SK-N-SH treated with all-trans-retinoic acid at 6 μM for 48 hours (cell line): ENCODE measurements at regions not wholly inside any gene's neighbourhood (a gene's known extent, or its start where the extent isn't known, plus 50 kb on each side); places are given as distances from the start of the nearest gene placed in this dataset.

Source experiments
- ATAC-seq: fragments of 200-7000 bp; cut with Tn5 transposase; 3 replicates; pipeline ENCODE4 v1.9.1; 2020; ENCODE audit warnings: mild to moderate bottlenecking, moderate library complexity
- ARNTL ChIP-seq: fragments of 450-650 bp; formaldehyde crosslinking; IDR thresholded peaks from 2 replicates; pipeline ENCODE4 v1.5.0; 2020; ENCODE audit warnings: low read depth, mild to moderate bottlenecking, moderate library complexity, borderline replicate concordance
- BACH2 ChIP-seq: fragments of 250-450 bp; sonication (Bioruptor Pico); IDR thresholded peaks from 2 replicates; pipeline ENCODE4 v1.9.0; 2021; ENCODE audit warnings: mild to moderate bottlenecking, borderline replicate concordance
- CSDC2 ChIP-seq: fragments of 250-450 bp; sonication (Bioruptor Pico); IDR thresholded peaks from 2 replicates; pipeline ENCODE4 v1.5.0; 2020; ENCODE audit warnings: mild to moderate bottlenecking, moderate library complexity
- ESRRG ChIP-seq: fragments of 250-450 bp; sonication (Bioruptor Pico); IDR thresholded peaks from 2 replicates; pipeline ENCODE4 v1.6.1; 2021; ENCODE audit warnings: mild to moderate bottlenecking
- ISL1 ChIP-seq: fragments of 250-450 bp; sonication (Bioruptor Pico); IDR thresholded peaks from 2 replicates; pipeline ENCODE4 v2.1.2; 2022; ENCODE audit warnings: mild to moderate bottlenecking, moderate library complexity
- OSR1 ChIP-seq: fragments of 250-450 bp; sonication (Bioruptor Pico); IDR thresholded peaks from 2 replicates; pipeline ENCODE4 v1.8.0; 2022; ENCODE audit warnings: moderate library complexity, mild to moderate bottlenecking, inconsistent platforms
- PPARA ChIP-seq: fragments of 250-450 bp; sonication (Bioruptor Pico); IDR thresholded peaks from 2 replicates; pipeline ENCODE4 v1.5.0; 2020; ENCODE audit warnings: mild to moderate bottlenecking, borderline replicate concordance
- RARB ChIP-seq: fragments of 250-450 bp; sonication (Bioruptor Pico); IDR thresholded peaks from 2 replicates; pipeline ENCODE4 v1.8.0; 2021; ENCODE audit warnings: mild to moderate bottlenecking, moderate library complexity
- TCF4 ChIP-seq: fragments of 250-450 bp; sonication (Bioruptor Pico); IDR thresholded peaks from 2 replicates; pipeline ENCODE4 v1.8.0; 2021; ENCODE audit warnings: mild to moderate bottlenecking, moderate library complexity, borderline replicate concordance
- TOX ChIP-seq: fragments of 250-450 bp; sonication (Bioruptor Pico); IDR thresholded peaks from 2 replicates; pipeline ENCODE4 v1.8.0; 2021; ENCODE audit warnings: mild to moderate bottlenecking, moderate library complexity, borderline replicate concordance
- ZC3H10 ChIP-seq: fragments of 250-450 bp; sonication (Bioruptor Pico); IDR thresholded peaks from 2 replicates; pipeline ENCODE4 v1.5.1; 2021; ENCODE audit warnings: mild to moderate bottlenecking, moderate library complexity
- ZFP3 ChIP-seq: fragments of 250-450 bp; sonication (Bioruptor Pico); IDR thresholded peaks from 2 replicates; pipeline ENCODE4 v1.5.0; 2020; ENCODE audit warnings: mild to moderate bottlenecking, moderate library complexity
- ZFP30 ChIP-seq: fragments of 450-650 bp; formaldehyde crosslinking; IDR thresholded peaks from 2 replicates; pipeline ENCODE4 v1.5.0; 2022; ENCODE audit warnings: mild to moderate bottlenecking, moderate library complexity
- ZNF565 ChIP-seq: fragments of 450-650 bp; formaldehyde crosslinking; conservative IDR thresholded peaks from 2 replicates; pipeline ENCODE4 v1.5.0; 2020; ENCODE audit warnings: low read depth, mild to moderate bottlenecking, moderate library complexity
- ZNF70 ChIP-seq: fragments of 450-650 bp; formaldehyde crosslinking; IDR thresholded peaks from 2 replicates; pipeline ENCODE4 v1.5.0; 2020; ENCODE audit warnings: mild to moderate bottlenecking, moderate library complexity
- ZNF8 ChIP-seq: fragments of 450-650 bp; formaldehyde crosslinking; IDR thresholded peaks from 2 replicates; pipeline ENCODE4 v1.5.0; 2020; ENCODE audit warnings: mild to moderate bottlenecking, moderate library complexity
- TF ChIP-seq, protein P1 (sequence below): fragments of 250-450 bp; sonication (Bioruptor Pico); IDR thresholded peaks from 2 replicates; pipeline ENCODE4 v1.8.0; 2021; ENCODE audit warnings: low read depth, mild to moderate bottlenecking, moderate library complexity, borderline replicate concordance
- TF ChIP-seq, protein P2 (sequence below): fragments of 250-450 bp; sonication (Bioruptor Pico); IDR thresholded peaks from 2 replicates; pipeline ENCODE4 v1.5.0; 2020; ENCODE audit warnings: mild to moderate bottlenecking, moderate library complexity
- TF ChIP-seq, protein P3 (sequence below): fragments of 250-450 bp; sonication (Bioruptor Pico); IDR thresholded peaks from 2 replicates; pipeline ENCODE4 v1.5.1; 2021; ENCODE audit warnings: mild to moderate bottlenecking, moderate library complexity
- TF ChIP-seq, protein P4 (sequence below): fragments of 250-450 bp; sonication (Bioruptor Pico); IDR thresholded peaks from 2 replicates; pipeline ENCODE4 v1.5.1; 2020; ENCODE audit warnings: low read depth, mild to moderate bottlenecking, moderate library complexity
- TF ChIP-seq, protein P5 (sequence below): fragments of 250-450 bp; sonication (Bioruptor Pico); IDR thresholded peaks from 2 replicates; pipeline ENCODE4 v1.8.0; 2020; ENCODE audit warnings: mild to moderate bottlenecking, moderate library complexity, borderline replicate concordance

DNA sequence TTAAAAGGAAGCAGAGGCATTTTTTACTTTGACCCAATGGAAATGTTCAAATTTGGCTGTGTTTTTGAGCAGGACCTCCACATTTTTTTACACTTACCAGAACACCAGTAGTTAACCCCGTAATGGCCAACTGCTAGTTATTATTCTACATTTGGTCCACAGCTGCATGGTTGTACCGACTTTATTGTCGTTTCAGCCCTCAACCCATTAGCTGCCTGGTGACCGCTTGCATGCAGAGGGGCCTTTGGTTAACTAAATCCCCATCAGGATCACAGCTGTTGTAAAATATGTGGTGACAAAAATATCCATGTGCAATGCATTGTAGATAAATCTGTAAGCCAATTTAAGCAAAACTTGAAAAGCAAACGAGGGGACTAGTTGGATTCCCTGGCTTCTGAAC, 342.2 kb upstream of the MEOX2 start:
- TF ChIP-seq ARNTL (CRISPR knock-in tag) = no peak
- TF ChIP-seq ZC3H10 (CRISPR knock-in tag) = no peak
- TF ChIP-seq, protein P1, sequence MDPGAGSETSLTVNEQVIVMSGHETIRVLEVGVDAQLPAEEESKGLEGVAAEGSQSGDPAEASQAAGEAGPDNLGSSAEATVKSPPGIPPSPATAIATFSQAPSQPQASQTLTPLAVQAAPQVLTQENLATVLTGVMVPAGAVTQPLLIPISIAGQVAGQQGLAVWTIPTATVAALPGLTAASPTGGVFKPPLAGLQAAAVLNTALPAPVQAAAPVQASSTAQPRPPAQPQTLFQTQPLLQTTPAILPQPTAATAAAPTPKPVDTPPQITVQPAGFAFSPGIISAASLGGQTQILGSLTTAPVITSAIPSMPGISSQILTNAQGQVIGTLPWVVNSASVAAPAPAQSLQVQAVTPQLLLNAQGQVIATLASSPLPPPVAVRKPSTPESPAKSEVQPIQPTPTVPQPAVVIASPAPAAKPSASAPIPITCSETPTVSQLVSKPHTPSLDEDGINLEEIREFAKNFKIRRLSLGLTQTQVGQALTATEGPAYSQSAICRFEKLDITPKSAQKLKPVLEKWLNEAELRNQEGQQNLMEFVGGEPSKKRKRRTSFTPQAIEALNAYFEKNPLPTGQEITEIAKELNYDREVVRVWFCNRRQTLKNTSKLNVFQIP (CRISPR knock-in tag) = no peak
- no peak for TF ChIP-seq PPARA (CRISPR knock-in tag)
- no peak for TF ChIP-seq CSDC2
- TF ChIP-seq, protein P2, sequence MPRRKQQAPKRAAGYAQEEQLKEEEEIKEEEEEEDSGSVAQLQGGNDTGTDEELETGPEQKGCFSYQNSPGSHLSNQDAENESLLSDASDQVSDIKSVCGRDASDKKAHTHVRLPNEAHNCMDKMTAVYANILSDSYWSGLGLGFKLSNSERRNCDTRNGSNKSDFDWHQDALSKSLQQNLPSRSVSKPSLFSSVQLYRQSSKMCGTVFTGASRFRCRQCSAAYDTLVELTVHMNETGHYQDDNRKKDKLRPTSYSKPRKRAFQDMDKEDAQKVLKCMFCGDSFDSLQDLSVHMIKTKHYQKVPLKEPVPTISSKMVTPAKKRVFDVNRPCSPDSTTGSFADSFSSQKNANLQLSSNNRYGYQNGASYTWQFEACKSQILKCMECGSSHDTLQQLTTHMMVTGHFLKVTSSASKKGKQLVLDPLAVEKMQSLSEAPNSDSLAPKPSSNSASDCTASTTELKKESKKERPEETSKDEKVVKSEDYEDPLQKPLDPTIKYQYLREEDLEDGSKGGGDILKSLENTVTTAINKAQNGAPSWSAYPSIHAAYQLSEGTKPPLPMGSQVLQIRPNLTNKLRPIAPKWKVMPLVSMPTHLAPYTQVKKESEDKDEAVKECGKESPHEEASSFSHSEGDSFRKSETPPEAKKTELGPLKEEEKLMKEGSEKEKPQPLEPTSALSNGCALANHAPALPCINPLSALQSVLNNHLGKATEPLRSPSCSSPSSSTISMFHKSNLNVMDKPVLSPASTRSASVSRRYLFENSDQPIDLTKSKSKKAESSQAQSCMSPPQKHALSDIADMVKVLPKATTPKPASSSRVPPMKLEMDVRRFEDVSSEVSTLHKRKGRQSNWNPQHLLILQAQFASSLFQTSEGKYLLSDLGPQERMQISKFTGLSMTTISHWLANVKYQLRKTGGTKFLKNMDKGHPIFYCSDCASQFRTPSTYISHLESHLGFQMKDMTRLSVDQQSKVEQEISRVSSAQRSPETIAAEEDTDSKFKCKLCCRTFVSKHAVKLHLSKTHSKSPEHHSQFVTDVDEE (CRISPR knock-in tag) = no peak
- no peak for TF ChIP-seq TCF4 (CRISPR knock-in tag)
- TF ChIP-seq ZNF565 (CRISPR knock-in tag) = no peak
- no peak for TF ChIP-seq BACH2 (CRISPR knock-in tag)
- TF ChIP-seq OSR1 (CRISPR knock-in tag) = no peak
- TF ChIP-seq, protein P3, sequence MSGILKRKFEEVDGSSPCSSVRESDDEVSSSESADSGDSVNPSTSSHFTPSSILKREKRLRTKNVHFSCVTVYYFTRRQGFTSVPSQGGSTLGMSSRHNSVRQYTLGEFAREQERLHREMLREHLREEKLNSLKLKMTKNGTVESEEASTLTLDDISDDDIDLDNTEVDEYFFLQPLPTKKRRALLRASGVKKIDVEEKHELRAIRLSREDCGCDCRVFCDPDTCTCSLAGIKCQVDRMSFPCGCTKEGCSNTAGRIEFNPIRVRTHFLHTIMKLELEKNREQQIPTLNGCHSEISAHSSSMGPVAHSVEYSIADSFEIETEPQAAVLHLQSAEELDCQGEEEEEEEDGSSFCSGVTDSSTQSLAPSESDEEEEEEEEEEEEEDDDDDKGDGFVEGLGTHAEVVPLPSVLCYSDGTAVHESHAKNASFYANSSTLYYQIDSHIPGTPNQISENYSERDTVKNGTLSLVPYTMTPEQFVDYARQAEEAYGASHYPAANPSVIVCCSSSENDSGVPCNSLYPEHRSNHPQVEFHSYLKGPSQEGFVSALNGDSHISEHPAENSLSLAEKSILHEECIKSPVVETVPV = no peak
- TF ChIP-seq ZFP3 (CRISPR knock-in tag) = no peak
- no peak for TF ChIP-seq ISL1 (CRISPR knock-in tag)
- ATAC-seq = no peak

DNA sequence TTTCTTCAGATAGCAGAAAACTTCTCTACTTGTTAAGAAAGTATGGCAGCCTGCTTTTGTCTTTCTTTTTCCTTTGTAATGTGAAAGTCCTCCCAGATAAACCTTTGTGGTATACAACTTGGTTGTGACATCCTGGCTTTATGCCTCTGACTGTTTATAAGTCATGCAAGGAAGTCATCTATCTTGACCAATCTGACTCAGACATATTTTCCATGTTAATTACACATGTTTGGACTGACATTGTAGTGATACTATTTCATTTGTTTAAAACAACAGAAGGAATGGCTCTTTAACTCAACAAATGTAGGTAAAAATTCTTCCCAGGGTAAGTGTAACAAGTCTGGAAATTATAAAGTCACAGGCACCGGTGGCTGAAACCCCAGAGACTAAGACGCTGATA, 341.6 kb upstream of the MEOX2 start:
- TF ChIP-seq, protein P1 (CRISPR knock-in tag) = no peak
- TF ChIP-seq, protein P4, sequence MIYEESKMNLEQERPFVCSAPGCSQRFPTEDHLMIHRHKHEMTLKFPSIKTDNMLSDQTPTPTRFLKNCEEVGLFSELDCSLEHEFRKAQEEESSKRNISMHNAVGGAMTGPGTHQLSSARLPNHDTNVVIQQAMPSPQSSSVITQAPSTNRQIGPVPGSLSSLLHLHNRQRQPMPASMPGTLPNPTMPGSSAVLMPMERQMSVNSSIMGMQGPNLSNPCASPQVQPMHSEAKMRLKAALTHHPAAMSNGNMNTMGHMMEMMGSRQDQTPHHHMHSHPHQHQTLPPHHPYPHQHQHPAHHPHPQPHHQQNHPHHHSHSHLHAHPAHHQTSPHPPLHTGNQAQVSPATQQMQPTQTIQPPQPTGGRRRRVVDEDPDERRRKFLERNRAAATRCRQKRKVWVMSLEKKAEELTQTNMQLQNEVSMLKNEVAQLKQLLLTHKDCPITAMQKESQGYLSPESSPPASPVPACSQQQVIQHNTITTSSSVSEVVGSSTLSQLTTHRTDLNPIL (CRISPR knock-in tag) = no peak
- TF ChIP-seq, protein P2 (CRISPR knock-in tag) = no peak
- TF ChIP-seq CSDC2 (no peak), ZNF8 (CRISPR knock-in tag) (no peak), ZC3H10 (CRISPR knock-in tag) (no peak), ARNTL (CRISPR knock-in tag) (no peak), BACH2 (CRISPR knock-in tag) (no peak), ZFP30 (CRISPR knock-in tag) (no peak), ISL1 (CRISPR knock-in tag) (no peak), ZNF70 (CRISPR knock-in tag) (no peak), RARB (CRISPR knock-in tag) (no peak), ZFP3 (CRISPR knock-in tag) (no peak), ESRRG (CRISPR knock-in tag) (no peak), OSR1 (CRISPR knock-in tag) (no peak), TOX (CRISPR knock-in tag) (no peak)
- TF ChIP-seq, protein P5, sequence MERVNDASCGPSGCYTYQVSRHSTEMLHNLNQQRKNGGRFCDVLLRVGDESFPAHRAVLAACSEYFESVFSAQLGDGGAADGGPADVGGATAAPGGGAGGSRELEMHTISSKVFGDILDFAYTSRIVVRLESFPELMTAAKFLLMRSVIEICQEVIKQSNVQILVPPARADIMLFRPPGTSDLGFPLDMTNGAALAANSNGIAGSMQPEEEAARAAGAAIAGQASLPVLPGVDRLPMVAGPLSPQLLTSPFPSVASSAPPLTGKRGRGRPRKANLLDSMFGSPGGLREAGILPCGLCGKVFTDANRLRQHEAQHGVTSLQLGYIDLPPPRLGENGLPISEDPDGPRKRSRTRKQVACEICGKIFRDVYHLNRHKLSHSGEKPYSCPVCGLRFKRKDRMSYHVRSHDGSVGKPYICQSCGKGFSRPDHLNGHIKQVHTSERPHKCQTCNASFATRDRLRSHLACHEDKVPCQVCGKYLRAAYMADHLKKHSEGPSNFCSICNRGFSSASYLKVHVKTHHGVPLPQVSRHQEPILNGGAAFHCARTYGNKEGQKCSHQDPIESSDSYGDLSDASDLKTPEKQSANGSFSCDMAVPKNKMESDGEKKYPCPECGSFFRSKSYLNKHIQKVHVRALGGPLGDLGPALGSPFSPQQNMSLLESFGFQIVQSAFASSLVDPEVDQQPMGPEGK (CRISPR knock-in tag) = no peak
- TF ChIP-seq, all 23 proteins: peak for 0
- no peak for ATAC-seq
